GM20000 (cell line): ENCODE measurements at regions not wholly inside any gene's neighbourhood (a gene's known extent, or its start where the extent isn't known, plus 50 kb on each side); places are given as distances from the start of the nearest gene placed in this dataset.

Source experiments
- DNase-seq: peaks from one replicate; pipeline ENCODE4 v3.0.0; 2012; ENCODE audit warnings: low spot score
- CTCF ChIP-seq: IDR thresholded peaks from 2 replicates; pipeline ENCODE4 v1.5.1; 2012; ENCODE audit warnings: mild to moderate bottlenecking, control low read depth; ENCODE audit errors: extremely low read depth, missing control alignments

DNA sequence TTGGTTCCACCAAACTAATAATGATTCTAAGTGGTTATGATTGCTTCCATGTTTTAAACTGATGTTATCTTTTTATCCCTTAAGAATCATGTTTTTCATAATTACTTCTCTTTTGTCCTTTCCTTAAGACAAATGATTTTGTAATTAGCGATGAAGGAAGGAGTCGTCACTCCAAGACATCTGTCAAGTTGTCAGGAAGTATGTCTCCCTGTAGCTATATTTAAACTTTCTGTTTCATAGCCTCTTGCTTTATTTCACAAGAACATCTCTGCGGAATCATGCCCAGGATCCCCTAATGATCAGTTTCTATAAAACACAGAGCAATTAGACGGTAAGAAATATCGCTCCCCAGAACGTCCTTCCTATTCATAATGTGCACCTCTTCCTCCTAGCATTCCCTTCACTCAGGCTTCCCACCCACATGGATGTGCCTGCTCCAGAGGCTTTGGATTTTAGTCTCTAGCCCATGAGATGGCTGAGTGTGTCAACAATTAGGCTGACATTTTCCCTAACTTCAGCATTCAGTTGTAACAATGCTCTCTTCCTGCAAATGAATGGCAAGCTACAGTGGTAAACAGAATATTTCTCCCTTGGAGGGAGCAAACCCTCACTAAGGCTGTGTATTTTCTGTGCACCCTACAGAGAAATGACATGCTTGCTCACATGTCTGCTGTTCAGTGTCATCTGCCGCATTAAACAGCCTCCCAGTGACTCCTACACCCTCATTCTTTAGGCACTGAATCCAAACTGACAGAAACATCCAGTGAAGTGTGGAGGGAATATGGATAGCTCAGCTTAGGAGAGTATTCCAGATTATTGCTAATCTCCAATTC, 879.6 kb upstream of the CELF4 start:
- no peak for DNase-seq
- TF ChIP-seq CTCF: no peak

- DNase-seq: no peak
- no peak for TF ChIP-seq CTCF
These were observed 862.1 kb upstream of the CELF4 start for GRCh38 chr18:38427736-38428135.

DNA sequence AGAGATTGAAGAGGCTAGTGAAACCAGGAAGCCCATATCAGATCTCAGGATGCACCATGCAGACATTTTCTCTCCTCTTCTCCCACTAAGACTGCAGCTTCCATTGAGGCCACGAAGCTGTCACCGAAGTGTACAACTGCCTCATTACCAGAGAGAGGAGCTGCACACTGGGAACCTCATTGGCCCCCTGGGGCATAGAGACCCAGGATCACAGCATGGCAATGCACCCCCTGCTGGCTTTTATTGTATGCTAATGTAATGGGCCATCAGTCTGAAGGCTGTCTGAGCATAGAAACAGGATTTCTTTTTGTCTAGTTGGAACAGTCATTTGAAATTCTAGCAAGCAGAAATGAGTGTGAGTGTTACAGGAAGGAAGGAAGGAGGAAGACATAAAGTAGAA, 861.6 kb upstream of the CELF4 start:
- DNase-seq: no peak
- no peak for TF ChIP-seq CTCF

DNA sequence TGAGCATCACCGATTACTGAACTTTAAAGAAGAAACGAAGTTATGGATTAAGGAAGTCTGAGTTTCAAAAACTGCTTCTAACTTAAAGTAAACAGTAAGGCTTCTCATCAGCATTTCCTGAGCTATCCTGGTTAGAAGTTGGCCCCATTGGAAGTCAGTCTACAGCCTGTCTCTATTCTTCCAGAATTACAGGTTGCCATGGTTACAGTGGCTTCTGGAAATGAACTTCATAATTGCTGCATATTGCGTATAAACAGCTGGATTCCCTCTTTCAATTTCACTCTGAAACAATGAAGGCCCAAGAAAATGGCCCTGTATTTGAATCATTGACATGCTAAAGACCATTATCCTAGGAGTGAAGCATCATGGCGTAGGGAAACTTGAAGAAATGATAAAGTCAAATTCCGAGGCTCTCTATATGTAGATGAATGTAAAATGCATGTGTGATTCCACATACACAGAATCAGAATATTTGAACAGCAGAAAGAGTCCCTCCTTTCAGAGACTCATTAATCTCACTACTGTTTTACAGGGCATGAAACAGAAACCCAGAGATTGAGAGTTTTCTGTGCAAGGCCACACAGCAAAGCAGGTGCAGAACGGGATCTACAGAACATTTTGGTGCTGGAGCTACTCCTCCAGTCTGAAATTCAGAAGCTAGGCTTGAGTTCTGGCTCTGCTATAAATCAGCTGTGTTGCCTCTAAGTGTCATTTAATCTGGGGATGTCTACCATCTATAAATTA, 856.4 kb upstream of the CELF4 start:
- DNase-seq: no peak
- no peak for TF ChIP-seq CTCF

DNA sequence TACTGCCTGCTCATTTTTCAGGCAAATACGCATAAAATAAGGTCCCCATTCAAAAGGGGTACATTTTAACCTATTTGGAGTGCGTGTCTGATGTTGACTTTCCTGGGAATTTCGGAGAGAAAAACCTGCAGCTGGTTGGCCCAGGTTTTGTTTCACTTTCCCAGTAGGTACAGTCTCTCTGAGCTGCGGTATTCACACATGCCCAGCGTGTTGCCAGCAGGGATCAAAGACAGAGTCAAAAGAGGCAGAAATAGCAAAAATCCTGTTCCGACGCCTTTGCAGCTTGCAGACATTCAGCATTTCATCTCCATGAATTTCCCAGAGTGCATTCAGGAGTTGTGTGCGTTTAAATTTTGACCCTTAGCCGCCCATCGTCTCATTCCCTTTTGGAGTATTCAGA, 855.4 kb upstream of the CELF4 start:
- DNase-seq: no peak
- TF ChIP-seq CTCF: no peak

GRCh38 chr18:38420611-38421010, 855.0 kb upstream of the CELF4 start:
- no peak for TF ChIP-seq CTCF
- no peak for DNase-seq

GRCh38 chr18:38415811-38416210, 850.2 kb upstream of the CELF4 start:
- TF ChIP-seq CTCF: no peak
- DNase-seq: no peak
